ENCODE measurements at regions not wholly inside any gene's neighbourhood (a gene's known extent, or its start where the extent isn't known, plus 50 kb on each side); places are given as distances from the start of the nearest gene placed in this dataset.

DNA sequence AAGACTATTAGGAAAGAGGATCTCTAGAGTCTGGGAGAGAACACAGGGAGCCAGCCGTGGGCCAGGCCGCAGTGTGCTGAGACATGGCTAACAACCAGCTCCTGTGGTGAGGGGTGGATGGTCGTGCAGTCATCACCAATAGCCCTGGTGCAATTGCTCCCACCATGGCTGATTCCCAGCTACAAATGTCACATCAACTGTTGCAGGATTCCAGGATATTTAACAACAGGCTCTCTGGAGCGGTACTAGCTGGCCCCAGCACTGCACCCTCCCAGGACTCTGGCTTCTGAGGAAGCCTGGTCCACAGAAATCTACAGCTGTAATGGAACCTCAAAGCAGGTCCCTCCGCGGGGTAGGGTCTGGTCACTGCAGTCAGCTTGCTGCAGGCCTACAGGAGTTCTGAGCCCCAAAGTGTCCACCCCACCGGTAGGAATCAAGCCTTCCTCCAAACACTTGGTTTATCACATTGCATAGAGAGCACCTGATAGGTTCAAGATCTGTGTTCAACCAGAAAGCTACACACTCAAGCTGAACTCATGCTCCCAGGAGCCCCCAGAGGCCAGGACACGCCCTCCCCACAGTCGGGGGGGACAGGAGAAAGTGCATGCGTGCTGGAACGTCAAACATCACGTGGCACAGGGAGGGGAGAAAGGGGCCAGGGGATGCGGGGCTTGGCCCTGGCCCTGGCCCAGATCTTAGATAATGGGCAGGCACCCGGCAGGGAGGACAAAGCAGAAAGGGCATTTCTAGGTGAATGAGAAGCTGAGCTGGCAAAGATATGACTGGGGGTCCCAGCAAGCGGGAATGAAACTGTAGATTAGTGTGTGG is 609.0 kb downstream of the TBC1D22A start:
- Histone ChIP-seq H3K9me2 (replicated peaks; ENCODE audit: control insufficient read depth, low read length) (no peaks in the 10 kb centered on the region), H3K27me3 (ENCODE audit: control insufficient read depth, low read length) (no peaks in the 10 kb centered on the region), H3K36me3 (ENCODE audit: control insufficient read depth, low read length) (no peaks in the 10 kb centered on the region), H3K4me2 (ENCODE audit: low read length) (no peak overlapping the region), H3K79me2 (ENCODE audit: control insufficient read depth, low read length) (no peaks in the 10 kb centered on the region), H3K4me1 (ENCODE audit: control insufficient read depth, low read length) (no peaks in the 10 kb centered on the region), H3K27ac (ENCODE audit: low read depth, low read length) (no peak overlapping the region), H4K20me1 (ENCODE audit: control insufficient read depth, insufficient read depth, low read depth, low read length) (no peaks in the 10 kb centered on the region), H3K4me3 (ENCODE audit: low read length) (no peak overlapping the region), H3K9me3 (ENCODE audit: control insufficient read depth, insufficient read depth, low read length) (no peaks in the 10 kb centered on the region), H3F3A (ENCODE audit: control insufficient read depth, insufficient read depth) (no peaks in the 10 kb centered on the region)
- TF ChIP-seq, protein P1, sequence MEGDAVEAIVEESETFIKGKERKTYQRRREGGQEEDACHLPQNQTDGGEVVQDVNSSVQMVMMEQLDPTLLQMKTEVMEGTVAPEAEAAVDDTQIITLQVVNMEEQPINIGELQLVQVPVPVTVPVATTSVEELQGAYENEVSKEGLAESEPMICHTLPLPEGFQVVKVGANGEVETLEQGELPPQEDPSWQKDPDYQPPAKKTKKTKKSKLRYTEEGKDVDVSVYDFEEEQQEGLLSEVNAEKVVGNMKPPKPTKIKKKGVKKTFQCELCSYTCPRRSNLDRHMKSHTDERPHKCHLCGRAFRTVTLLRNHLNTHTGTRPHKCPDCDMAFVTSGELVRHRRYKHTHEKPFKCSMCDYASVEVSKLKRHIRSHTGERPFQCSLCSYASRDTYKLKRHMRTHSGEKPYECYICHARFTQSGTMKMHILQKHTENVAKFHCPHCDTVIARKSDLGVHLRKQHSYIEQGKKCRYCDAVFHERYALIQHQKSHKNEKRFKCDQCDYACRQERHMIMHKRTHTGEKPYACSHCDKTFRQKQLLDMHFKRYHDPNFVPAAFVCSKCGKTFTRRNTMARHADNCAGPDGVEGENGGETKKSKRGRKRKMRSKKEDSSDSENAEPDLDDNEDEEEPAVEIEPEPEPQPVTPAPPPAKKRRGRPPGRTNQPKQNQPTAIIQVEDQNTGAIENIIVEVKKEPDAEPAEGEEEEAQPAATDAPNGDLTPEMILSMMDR (IDR thresholded peaks at IDR 0.05; ENCODE audit: low read depth, low read length, poor library complexity, severe bottlenecking) = no peak
- TF ChIP-seq EZH2phosphoT487 (IDR thresholded peaks at IDR 0.05; ENCODE audit: borderline replicate concordance, low read length) = no peak

DNA sequence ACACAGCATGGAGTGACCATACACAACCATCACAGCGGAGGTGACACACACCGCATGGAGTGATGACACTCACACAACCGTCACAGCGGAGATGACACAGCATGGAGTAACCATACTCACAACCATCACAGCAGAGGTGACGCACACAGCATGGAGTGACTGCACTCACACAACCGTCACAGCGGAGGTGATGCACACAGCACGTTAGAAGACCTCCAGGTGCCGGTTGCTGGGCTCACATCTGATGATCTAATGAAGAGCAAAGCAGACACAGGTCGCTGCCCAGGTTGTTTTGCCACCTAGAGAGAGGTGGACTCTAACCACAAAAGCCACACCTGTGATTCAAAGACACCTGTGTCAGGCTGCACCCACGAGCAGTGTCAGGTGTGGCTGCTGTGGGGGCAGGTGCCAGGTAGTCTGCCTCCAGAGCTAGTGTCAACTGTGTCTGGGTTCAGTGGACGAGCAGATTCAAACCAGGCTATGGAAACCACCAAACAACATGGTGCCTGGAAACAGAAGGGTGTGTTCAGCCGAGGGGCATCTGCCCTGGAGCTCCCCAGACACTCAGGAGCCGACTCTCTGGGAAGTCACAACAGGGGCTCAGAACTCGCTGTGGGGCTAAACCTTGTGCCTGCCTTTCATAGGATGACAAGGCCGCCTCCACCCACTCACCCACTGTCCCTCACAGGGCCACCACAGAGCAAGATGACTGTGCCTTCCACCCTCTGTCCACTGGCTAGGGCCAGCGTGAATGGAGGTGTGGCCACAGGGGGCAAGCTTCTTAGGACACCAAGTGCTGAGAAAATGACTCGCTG is 608.2 kb downstream of the TBC1D22A start:
- H4K20me1 ChIP-seq (ENCODE audit: control insufficient read depth, insufficient read depth, low read depth, low read length) = no peaks in the 10 kb centered on the region
- no peak overlapping the region for H3K27ac ChIP-seq (ENCODE audit: low read depth, low read length)
- H3K4me1 ChIP-seq (ENCODE audit: control insufficient read depth, low read length) = no peaks in the 10 kb centered on the region
- no peaks in the 10 kb centered on the region for H3K27me3 ChIP-seq (ENCODE audit: control insufficient read depth, low read length)
- TF ChIP-seq EZH2phosphoT487 (IDR thresholded peaks at IDR 0.05; ENCODE audit: borderline replicate concordance, low read length) = no peak
- TF ChIP-seq, protein P1 (IDR thresholded peaks at IDR 0.05; ENCODE audit: low read depth, low read length, poor library complexity, severe bottlenecking) = no peak
- no peaks in the 10 kb centered on the region for H3F3A ChIP-seq (ENCODE audit: control insufficient read depth, insufficient read depth)
- H3K4me3 ChIP-seq (ENCODE audit: low read length) = no peak overlapping the region
- no peaks in the 10 kb centered on the region for H3K79me2 ChIP-seq (ENCODE audit: control insufficient read depth, low read length)
- H3K9me3 ChIP-seq (ENCODE audit: control insufficient read depth, insufficient read depth, low read length) = no peaks in the 10 kb centered on the region
- H3K4me2 ChIP-seq (ENCODE audit: low read length) = no peak overlapping the region
- H3K9me2 ChIP-seq (replicated peaks; ENCODE audit: control insufficient read depth, low read length) = no peaks in the 10 kb centered on the region
- H3K36me3 ChIP-seq (ENCODE audit: control insufficient read depth, low read length) = no peaks in the 10 kb centered on the region

DNA sequence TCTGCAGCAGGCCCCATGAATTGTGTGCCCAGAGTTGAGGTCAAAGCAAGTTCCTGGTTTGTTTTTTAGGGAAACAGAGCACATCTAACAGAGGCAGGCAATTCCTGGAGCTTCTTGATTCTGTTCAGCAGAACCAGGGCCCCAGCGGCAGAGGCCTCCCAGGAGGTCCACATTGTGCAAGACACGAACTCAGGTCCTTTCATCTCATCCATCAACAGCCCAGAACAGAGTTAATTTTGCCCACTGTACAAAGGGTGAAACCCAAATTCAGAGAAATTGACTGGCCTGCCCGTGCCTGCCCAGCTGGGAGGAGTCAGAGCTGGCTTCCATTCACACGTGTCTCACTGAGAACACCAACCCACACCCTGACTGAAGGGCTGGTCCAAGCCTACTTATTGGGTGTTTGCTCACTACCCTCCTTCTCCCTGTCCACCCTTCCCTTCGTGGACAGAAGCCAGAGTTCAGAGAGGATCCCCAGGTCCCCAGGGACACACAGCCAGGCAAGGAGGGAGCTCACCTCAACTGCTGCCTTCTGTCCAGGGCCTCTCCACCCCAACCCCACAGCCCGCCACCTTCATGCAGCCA is 607.1 kb downstream of the TBC1D22A start:
- no peak overlapping the region for H3K27ac ChIP-seq (ENCODE audit: low read depth, low read length)
- H3K27me3 ChIP-seq (ENCODE audit: control insufficient read depth, low read length) = no peaks in the 10 kb centered on the region; the same call in 1 of the 2 replicates
- no peaks in the 10 kb centered on the region for H3K36me3 ChIP-seq (ENCODE audit: control insufficient read depth, low read length)
- TF ChIP-seq EZH2phosphoT487 (IDR thresholded peaks at IDR 0.05; ENCODE audit: borderline replicate concordance, low read length) = no peak
- TF ChIP-seq, protein P1 (IDR thresholded peaks at IDR 0.05; ENCODE audit: low read depth, low read length, poor library complexity, severe bottlenecking) = no peak
- no peaks in the 10 kb centered on the region for H3K79me2 ChIP-seq (ENCODE audit: control insufficient read depth, low read length)
- H4K20me1 ChIP-seq (ENCODE audit: control insufficient read depth, insufficient read depth, low read depth, low read length) = no peaks in the 10 kb centered on the region
- H3F3A ChIP-seq (ENCODE audit: control insufficient read depth, insufficient read depth) = no peaks in the 10 kb centered on the region
- H3K9me2 ChIP-seq (replicated peaks; ENCODE audit: control insufficient read depth, low read length) = no peaks in the 10 kb centered on the region
- no peaks in the 10 kb centered on the region for H3K4me1 ChIP-seq (ENCODE audit: control insufficient read depth, low read length)
- H3K4me3 ChIP-seq (ENCODE audit: low read length) = no peak overlapping the region
- H3K4me2 ChIP-seq (ENCODE audit: low read length) = no peak overlapping the region
- no peaks in the 10 kb centered on the region for H3K9me3 ChIP-seq (ENCODE audit: control insufficient read depth, insufficient read depth, low read length)
